Smooth muscle cell (in vitro differentiated cells): ENCODE measurements at regions not wholly inside any gene's neighbourhood (a gene's known extent, or its start where the extent isn't known, plus 50 kb on each side); places are given as distances from the start of the nearest gene placed in this dataset.

ENCODE experiments used
- DNase-seq: peaks from one replicate; lab custom pipeline; 2025; ENCODE audit not compliant: unreplicated experiment; lab: John Stamatoyannopoulos, UW
- H2AFZ ChIP-seq: fragments of 200-600 bp; sonication (generic); 2 replicates; pipeline ENCODE4 v1.6.0; 2016; ENCODE audit warnings: antibody characterized with exemption, low read depth, mild to moderate bottlenecking
- H3F3A ChIP-seq: fragments of 200-600 bp; sonication (generic); 2 replicates; pipeline ENCODE4 v1.6.0; 2017; ENCODE audit warnings: antibody characterized with exemption, low read depth
- H3K27ac ChIP-seq: fragments of 200-600 bp; sonication (generic); 2 replicates; pipeline ENCODE4 v1.5.1; 2016; ENCODE audit warnings: low read depth, mild to moderate bottlenecking
- H3K27me3 ChIP-seq: fragments of 200-600 bp; sonication (generic); 2 replicates; pipeline ENCODE4 v1.6.1; 2016; ENCODE audit warnings: low read depth, mild to moderate bottlenecking
- H3K36me3 ChIP-seq: fragments of 200-600 bp; sonication (generic); 2 replicates; pipeline ENCODE4 v1.5.1; 2016; ENCODE audit warnings: low read depth
- H3K4me1 ChIP-seq: fragments of 200-600 bp; sonication (generic); 2 replicates; pipeline ENCODE4 v1.5.1; 2016; ENCODE audit warnings: low read depth
- H3K4me2 ChIP-seq: fragments of 200-600 bp; sonication (generic); 2 replicates; pipeline ENCODE4 v1.6.0; 2016; ENCODE audit warnings: mild to moderate bottlenecking
- H3K4me3 ChIP-seq: fragments of 200-600 bp; sonication (generic); 2 replicates; pipeline ENCODE4 v1.5.1; 2016; ENCODE audit warnings: mild to moderate bottlenecking
- H3K79me2 ChIP-seq: fragments of 200-600 bp; sonication (generic); 2 replicates; pipeline ENCODE4 v1.6.0; 2016; ENCODE audit warnings: low read depth, mild to moderate bottlenecking
- H3K9ac ChIP-seq: fragments of 200-600 bp; sonication (generic); 2 replicates; pipeline ENCODE4 v1.6.0; 2016; ENCODE audit warnings: low read depth
- H3K9me3 ChIP-seq: fragments of 200-600 bp; sonication (generic); replicated peaks from 2 replicates; pipeline ENCODE4 v1.5.1; 2016; ENCODE audit warnings: low read depth
- H4K20me1 ChIP-seq: fragments of 200-600 bp; sonication (generic); 2 replicates; pipeline ENCODE4 v1.6.0; 2016; ENCODE audit warnings: low read depth
- WGBS: methylation state at CpG from one replicate; pipeline ENCODE4 v1.1.7; 2016; ENCODE audit warnings: low lambda C conversion rate; 5-methylcytosine and 5-hydroxymethylcytosine counted together
- TF ChIP-seq, protein P1 (sequence below): fragments of 200-600 bp; sonication (generic); IDR thresholded peaks from 2 replicates; pipeline ENCODE4 v1.5.1; 2017; ENCODE audit warnings: borderline replicate concordance, mild to moderate bottlenecking, antibody characterized with exemption; ENCODE audit not compliant: insufficient read depth, poor library complexity, severe bottlenecking

DNA sequence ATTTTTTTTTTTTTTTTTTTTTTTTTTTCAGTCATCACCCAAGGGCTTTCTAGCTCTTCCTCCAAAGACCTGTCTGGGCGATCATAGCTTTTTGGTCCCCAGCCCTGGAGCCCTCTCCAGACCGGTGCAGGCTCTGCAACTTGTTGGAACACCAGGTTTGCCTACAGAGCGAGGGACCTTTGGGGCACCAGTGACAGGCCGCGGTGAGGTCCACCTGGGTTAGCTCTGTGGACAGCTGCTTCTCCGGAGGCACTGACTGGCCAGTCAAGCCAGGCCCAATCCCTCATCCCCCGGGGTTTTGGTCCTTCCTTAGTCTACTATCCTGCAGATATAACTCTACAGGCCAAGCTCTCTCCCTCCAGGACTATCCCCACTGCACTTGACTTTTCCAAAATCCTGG is 86.8 kb upstream of the SMNDC1 start:
- Histone ChIP-seq H3K4me1 (peaks cover 11% of the 10 kb centered on the region), H3F3A (no peaks in the 10 kb centered on the region), H3K79me2 (no peaks in the 10 kb centered on the region), H3K27me3 (no peaks in the 10 kb centered on the region), H3K9ac (no peak overlapping the region), H2AFZ (no peak overlapping the region), H3K9me3 (no peaks in the 10 kb centered on the region), H4K20me1 (no peaks in the 10 kb centered on the region), H3K4me3 (no peak overlapping the region), H3K4me2 (no peak overlapping the region), H3K27ac (no peak overlapping the region), H3K36me3 (no peaks in the 10 kb centered on the region)
- TF ChIP-seq, protein P1, sequence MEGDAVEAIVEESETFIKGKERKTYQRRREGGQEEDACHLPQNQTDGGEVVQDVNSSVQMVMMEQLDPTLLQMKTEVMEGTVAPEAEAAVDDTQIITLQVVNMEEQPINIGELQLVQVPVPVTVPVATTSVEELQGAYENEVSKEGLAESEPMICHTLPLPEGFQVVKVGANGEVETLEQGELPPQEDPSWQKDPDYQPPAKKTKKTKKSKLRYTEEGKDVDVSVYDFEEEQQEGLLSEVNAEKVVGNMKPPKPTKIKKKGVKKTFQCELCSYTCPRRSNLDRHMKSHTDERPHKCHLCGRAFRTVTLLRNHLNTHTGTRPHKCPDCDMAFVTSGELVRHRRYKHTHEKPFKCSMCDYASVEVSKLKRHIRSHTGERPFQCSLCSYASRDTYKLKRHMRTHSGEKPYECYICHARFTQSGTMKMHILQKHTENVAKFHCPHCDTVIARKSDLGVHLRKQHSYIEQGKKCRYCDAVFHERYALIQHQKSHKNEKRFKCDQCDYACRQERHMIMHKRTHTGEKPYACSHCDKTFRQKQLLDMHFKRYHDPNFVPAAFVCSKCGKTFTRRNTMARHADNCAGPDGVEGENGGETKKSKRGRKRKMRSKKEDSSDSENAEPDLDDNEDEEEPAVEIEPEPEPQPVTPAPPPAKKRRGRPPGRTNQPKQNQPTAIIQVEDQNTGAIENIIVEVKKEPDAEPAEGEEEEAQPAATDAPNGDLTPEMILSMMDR = no peak
- no peak for DNase-seq
- 96% methylated on average over 7 of the region's 7 CpGs for WGBS

DNA sequence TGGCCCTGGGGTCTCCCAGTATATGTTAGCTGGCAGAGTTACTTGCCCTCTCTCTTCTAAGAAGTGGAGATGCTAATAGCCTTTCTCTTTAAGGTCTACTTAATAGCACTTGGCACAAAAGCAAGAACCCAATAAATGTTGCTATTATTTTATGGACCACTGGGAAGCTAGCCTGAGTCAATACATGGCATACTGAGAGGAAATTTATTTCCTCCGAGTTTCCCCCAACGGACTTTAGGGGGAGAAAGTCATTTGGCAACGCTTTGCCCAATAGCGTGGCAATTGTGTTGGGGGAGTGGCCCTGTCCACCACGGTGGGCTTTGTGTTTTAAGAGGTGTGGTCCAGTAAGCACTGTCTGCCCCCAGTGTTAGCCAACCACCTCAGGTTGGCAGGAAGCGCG is 87.4 kb upstream of the SMNDC1 start:
- peaks cover 11% of the 10 kb centered on the region for H3K4me1 ChIP-seq
- H3K4me3 ChIP-seq = no peak overlapping the region
- H3F3A ChIP-seq = no peaks in the 10 kb centered on the region
- 82% methylated on average over 7 of the region's 7 CpGs for WGBS
- TF ChIP-seq, protein P1 = no peak
- H3K79me2 ChIP-seq = no peaks in the 10 kb centered on the region
- H4K20me1 ChIP-seq = no peaks in the 10 kb centered on the region
- no peak for DNase-seq
- no peak overlapping the region for H2AFZ ChIP-seq
- H3K9ac ChIP-seq = no peak overlapping the region
- H3K36me3 ChIP-seq = no peaks in the 10 kb centered on the region
- H3K9me3 ChIP-seq = no peaks in the 10 kb centered on the region
- H3K4me2 ChIP-seq = no peak overlapping the region
- H3K27me3 ChIP-seq = no peaks in the 10 kb centered on the region
- no peak overlapping the region for H3K27ac ChIP-seq

DNA sequence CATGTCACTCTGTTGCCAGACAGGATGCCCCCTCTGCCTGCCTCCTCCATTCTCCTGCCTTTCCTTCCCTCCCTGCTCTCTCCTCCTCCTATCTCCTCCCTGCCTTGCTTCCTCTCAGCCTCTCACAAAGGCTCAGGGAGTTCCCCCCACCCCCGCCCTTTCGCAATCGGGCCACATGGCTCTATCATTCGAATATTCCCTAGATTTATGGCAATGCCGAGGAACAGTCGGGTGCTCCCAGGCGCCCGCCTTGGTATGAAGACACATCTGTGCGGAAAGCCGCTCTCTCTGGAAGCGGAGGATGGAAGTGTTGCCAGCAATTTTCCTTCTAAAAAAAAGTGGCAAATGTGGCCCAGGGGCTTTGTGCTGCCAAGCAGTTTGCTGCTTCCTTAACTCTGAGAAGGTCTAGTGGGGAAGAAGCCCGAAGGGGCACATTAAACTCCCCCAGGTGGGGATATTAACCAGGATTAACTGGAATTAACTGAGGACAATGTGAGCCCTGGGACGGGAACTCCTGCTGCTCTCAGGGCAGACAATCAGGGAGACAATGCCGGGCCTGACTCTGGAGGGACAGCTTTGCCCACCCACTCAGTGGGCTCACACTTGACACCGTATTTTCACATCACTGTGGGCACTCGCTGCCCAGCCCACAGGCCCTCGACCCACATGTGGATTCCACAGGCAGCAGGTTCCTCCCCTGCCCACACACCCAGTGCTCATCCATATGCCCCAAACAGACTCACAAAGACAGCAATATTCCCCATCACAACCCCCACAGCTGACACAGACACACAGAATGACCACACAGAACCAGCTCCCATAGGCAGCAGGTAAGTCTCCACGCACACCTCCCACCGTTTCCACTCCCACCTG is 88.4 kb upstream of the SMNDC1 start:
- H3K9ac ChIP-seq = no peak overlapping the region
- H3K4me1 ChIP-seq = peaks cover 12% of the 10 kb centered on the region
- TF ChIP-seq, protein P1 = no peak
- DNase-seq = peak; percentile 35
- peak overlapping the region; percentile 82 for H2AFZ ChIP-seq
- no peaks in the 10 kb centered on the region for H3K79me2 ChIP-seq
- no peaks in the 10 kb centered on the region for H4K20me1 ChIP-seq
- H3K9me3 ChIP-seq = no peaks in the 10 kb centered on the region
- 53% methylated on average over 19 of the region's 19 CpGs for whole genome bisulfite sequencing
- peak overlapping the region; percentile 40 for H3K4me2 ChIP-seq
- H3K36me3 ChIP-seq = no peaks in the 10 kb centered on the region
- H3K27me3 ChIP-seq = no peaks in the 10 kb centered on the region
- no peaks in the 10 kb centered on the region for H3F3A ChIP-seq
- no peak overlapping the region for H3K27ac ChIP-seq
- H3K4me3 ChIP-seq = no peak overlapping the region

DNA sequence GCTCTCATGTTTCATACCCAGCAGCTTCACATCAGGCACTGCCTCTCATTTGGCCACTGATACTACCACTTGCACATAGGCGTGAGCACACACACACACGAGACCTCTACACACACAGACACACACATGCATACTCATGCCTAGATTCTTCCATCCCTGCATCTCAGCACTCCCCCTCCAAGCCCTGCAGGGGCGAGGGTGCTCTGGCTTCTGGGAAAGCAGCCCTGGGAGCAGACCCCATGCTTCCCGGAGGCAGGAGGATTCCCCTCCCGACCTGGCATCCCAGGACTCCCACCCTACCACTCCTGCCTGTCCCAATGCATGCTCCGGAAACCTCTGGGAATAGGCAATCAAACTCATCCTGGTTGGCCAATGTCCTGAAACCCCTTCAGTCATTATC is 89.1 kb upstream of the SMNDC1 start:
- TF ChIP-seq, protein P1 = no peak

More for the DNA sequence above, 89.1 kb upstream of the SMNDC1 start:
- Histone ChIP-seq H3K27ac (no peak overlapping the region), H2AFZ (no peak overlapping the region), H3K27me3 (no peaks in the 10 kb centered on the region), H3K79me2 (no peaks in the 10 kb centered on the region), H3K4me3 (no peak overlapping the region), H3K36me3 (no peaks in the 10 kb centered on the region), H3K9ac (no peak overlapping the region), H3K4me2 (no peak overlapping the region), H3K4me1 (peaks cover 17% of the 10 kb centered on the region), H3K9me3 (no peaks in the 10 kb centered on the region), H4K20me1 (no peaks in the 10 kb centered on the region), H3F3A (no peaks in the 10 kb centered on the region)
- DNase-seq = no peak
- WGBS = 98% methylated on average over 6 of the region's 6 CpGs
